ENCODE measurements at regions not wholly inside any gene's neighbourhood (a gene's known extent, or its start where the extent isn't known, plus 50 kb on each side); places are given as distances from the start of the nearest gene placed in this dataset.
"Not testable (repeated sequence)": the region's sequence is repeated elsewhere in the genome, so short reads cannot be mapped to it uniquely, and the experiment has no call there.

GRCh38 chr1:221023482-221023881 is 144.2 kb downstream of the HLX start:
- in situ Hi-C loops (cut with HindIII; ENCODE audit: low sequenced_read_pairs) = loop anchor here (10.0 kb wide), 1 partner anchor 69 kb away; no protein-coding TSS in a partner anchor

GRCh38 chr1:221025501-221025900 is 146.3 kb downstream of the HLX start:
- in situ Hi-C loops (cut with HindIII; ENCODE audit: low sequenced_read_pairs) = loop anchor here (10.0 kb wide), 1 partner anchor 71 kb away; no protein-coding TSS in a partner anchor

- in situ Hi-C loops (cut with HindIII; ENCODE audit: low sequenced_read_pairs) = loop anchor here (10.0 kb wide), 1 partner anchor 71 kb away; no protein-coding TSS in a partner anchor
Measured at GRCh38 chr1:221025956-221026355, 146.7 kb downstream of the HLX start.

GRCh38 chr1:221029981-221030649 is 150.9 kb downstream of the HLX start:
- in situ Hi-C loops (cut with HindIII; ENCODE audit: low sequenced_read_pairs) = loop anchor here (10.0 kb wide), 1 partner anchor 75 kb away; no protein-coding TSS in a partner anchor

- in situ Hi-C loops (cut with HindIII; ENCODE audit: low sequenced_read_pairs) = no loop called here
Measured at GRCh38 chr1:221030990-221031389, 151.7 kb downstream of the HLX start.

- in situ Hi-C loops (cut with HindIII; ENCODE audit: low sequenced_read_pairs) = no loop called here
Measured at GRCh38 chr1:221031458-221032203, 152.4 kb downstream of the HLX start.

GRCh38 chr1:221032204-221032585 is 153.0 kb downstream of the HLX start:
- in situ Hi-C loops (cut with HindIII; ENCODE audit: low sequenced_read_pairs) = no loop called here

- in situ Hi-C loops (cut with HindIII; ENCODE audit: low sequenced_read_pairs) = no loop called here
Measured at GRCh38 chr1:221032637-221033280, 153.5 kb downstream of the HLX start.

GRCh38 chr1:221035662-221036153 is 156.5 kb downstream of the HLX start:
- in situ Hi-C loops (cut with HindIII; ENCODE audit: low sequenced_read_pairs) = no loop called here

- in situ Hi-C loops (cut with HindIII; ENCODE audit: low sequenced_read_pairs) = no loop called here
Measured at GRCh38 chr1:221039616-221040015, 160.4 kb downstream of the HLX start.

- in situ Hi-C loops (cut with HindIII; ENCODE audit: low sequenced_read_pairs) = no loop called here
Measured at GRCh38 chr1:221040101-221040500, 160.9 kb downstream of the HLX start.

GRCh38 chr1:221040691-221041285 is 161.5 kb downstream of the HLX start:
- in situ Hi-C loops (cut with HindIII; ENCODE audit: low sequenced_read_pairs) = no loop called here

- in situ Hi-C loops (cut with HindIII; ENCODE audit: low sequenced_read_pairs) = no loop called here
Measured at GRCh38 chr1:221044538-221044937, 165.3 kb downstream of the HLX start.

- in situ Hi-C loops (cut with HindIII; ENCODE audit: low sequenced_read_pairs) = no loop called here
Measured at GRCh38 chr1:221045151-221045550, 165.9 kb downstream of the HLX start.

GRCh38 chr1:221045842-221046831 is 166.9 kb downstream of the HLX start:
- in situ Hi-C loops (cut with HindIII; ENCODE audit: low sequenced_read_pairs) = no loop called here

GRCh38 chr1:221051391-221051790 is 172.1 kb downstream of the HLX start:
- in situ Hi-C loops (cut with HindIII; ENCODE audit: low sequenced_read_pairs) = not testable (repeated sequence)

GRCh38 chr1:221053889-221054288 is 174.6 kb downstream of the HLX start:
- in situ Hi-C loops (cut with HindIII; ENCODE audit: low sequenced_read_pairs) = no loop called here

- in situ Hi-C loops (cut with HindIII; ENCODE audit: low sequenced_read_pairs) = no loop called here
Measured at GRCh38 chr1:221059506-221059905, 180.3 kb downstream of the HLX start.

GRCh38 chr1:221063651-221064050 is 184.4 kb downstream of the HLX start:
- in situ Hi-C loops (cut with HindIII; ENCODE audit: low sequenced_read_pairs) = no loop called here
